WTC11 (cell line): ENCODE measurements at regions not wholly inside any gene's neighbourhood (a gene's known extent, or its start where the extent isn't known, plus 50 kb on each side); places are given as distances from the start of the nearest gene placed in this dataset.

Experiments
- ATAC-seq: fragments of 200-7000 bp; cut with Tn5 transposase; 2 replicates; pipeline ENCODE4 v1.10.0; 2021; ENCODE audit warnings: mild to moderate bottlenecking, moderate library complexity
- CTCF ChIA-PET: fragments of 300-600 bp; sonication (Branson Sonifier 250); formaldehyde crosslinking; loops from one replicate; lab custom pipeline; 2021; ENCODE audit warnings: antibody characterized with exemption; lab: Charles Lee
- POLR2A ChIA-PET: fragments of 350-600 bp; sonication (Branson Sonifier 250); formaldehyde crosslinking; loops from one replicate; lab custom pipeline; 2021; ENCODE audit warnings: antibody characterized with exemption; lab: Charles Lee
- DNase-seq: peaks from one replicate; pipeline ENCODE4 v3.0.0; 2021; ENCODE audit warnings: low spot score
- H3K27ac Mint-ChIP-seq: 2 replicates; pipeline ENCODE4 v1.8.0; 2021; ENCODE audit warnings: mixed read lengths
- H3K27me3 Mint-ChIP-seq: 2 replicates; pipeline ENCODE4 v1.8.0; 2021; ENCODE audit warnings: low read depth, mild to moderate bottlenecking, moderate library complexity, mixed read lengths
- H3K36me3 Mint-ChIP-seq: 2 replicates; pipeline ENCODE4 v1.8.0; 2021; ENCODE audit warnings: mixed read lengths
- H3K4me1 Mint-ChIP-seq: 2 replicates; pipeline ENCODE4 v1.8.0; 2022; ENCODE audit warnings: mixed read lengths
- H3K4me3 Mint-ChIP-seq: 2 replicates; pipeline ENCODE4 v1.8.0; 2021; ENCODE audit warnings: mild to moderate bottlenecking, moderate library complexity, mixed read lengths
- H3K9me3 Mint-ChIP-seq: 2 replicates; pipeline ENCODE4 v1.8.0; 2021; ENCODE audit warnings: mixed read lengths
- CBFB ChIP-seq: sonication (generic); formaldehyde crosslinking; IDR thresholded peaks from 2 replicates; pipeline ENCODE4 v1.8.1; 2022; ENCODE audit warnings: mild to moderate bottlenecking, low read depth, missing genetic modification reagents
- FOXP1 ChIP-seq: sonication (generic); formaldehyde crosslinking; IDR thresholded peaks from 2 replicates; pipeline ENCODE4 v1.8.0; 2022; ENCODE audit warnings: missing genetic modification reagents, mild to moderate bottlenecking, moderate library complexity, borderline replicate concordance
- JUN ChIP-seq: sonication (generic); formaldehyde crosslinking; IDR thresholded peaks from 2 replicates; pipeline ENCODE4 v1.8.0; 2023; ENCODE audit warnings: mild to moderate bottlenecking, missing genetic modification reagents
- NFATC4 ChIP-seq: fragments of 250-450 bp; sonication (Bioruptor Pico); IDR thresholded peaks from 2 replicates; pipeline ENCODE4 v1.9.0; 2021; ENCODE audit warnings: mild to moderate bottlenecking
- PRRX2 ChIP-seq: fragments of 250-450 bp; sonication (Bioruptor Pico); IDR thresholded peaks from 2 replicates; pipeline ENCODE4 v1.8.0; 2021; ENCODE audit warnings: mild to moderate bottlenecking
- SOX15 ChIP-seq: fragments of 250-450 bp; sonication (Bioruptor Pico); IDR thresholded peaks from 2 replicates; pipeline ENCODE4 v1.9.0; 2021; ENCODE audit warnings: mild to moderate bottlenecking
- TCF7 ChIP-seq: sonication (generic); formaldehyde crosslinking; IDR thresholded peaks from 2 replicates; pipeline ENCODE4 v1.8.0; 2022; ENCODE audit warnings: mild to moderate bottlenecking, low read depth, missing genetic modification reagents, moderate library complexity
- TF ChIP-seq, protein P1 (sequence below): sonication (generic); formaldehyde crosslinking; IDR thresholded peaks from 2 replicates; pipeline ENCODE4 v1.8.1; 2023; ENCODE audit warnings: mild to moderate bottlenecking, missing genetic modification reagents
- TF ChIP-seq, protein P2 (sequence below): fragments of 250-450 bp; sonication (Bioruptor Pico); conservative IDR thresholded peaks from 2 replicates; pipeline ENCODE4 v1.9.0; 2021; ENCODE audit warnings: mild to moderate bottlenecking
- TF ChIP-seq, protein P3 (sequence below): fragments of 200-600 bp; IDR thresholded peaks from 2 replicates; pipeline ENCODE4 v1.8.0; 2022; ENCODE audit warnings: antibody characterized with exemption
- TF ChIP-seq, protein P4 (sequence below): sonication (generic); formaldehyde crosslinking; IDR thresholded peaks from 2 replicates; pipeline ENCODE4 v1.8.1; 2023; ENCODE audit warnings: mild to moderate bottlenecking, missing genetic modification reagents, borderline replicate concordance
- TF ChIP-seq, protein P5 (sequence below): fragments of 250-450 bp; sonication (Bioruptor Pico); IDR thresholded peaks from 2 replicates; pipeline ENCODE4 v1.9.0; 2021; ENCODE audit warnings: moderate library complexity, mild to moderate bottlenecking, inconsistent platforms, borderline replicate concordance
- TF ChIP-seq, protein P6 (sequence below): sonication (generic); formaldehyde crosslinking; IDR thresholded peaks from 2 replicates; pipeline ENCODE4 v1.8.1; 2022; ENCODE audit warnings: mild to moderate bottlenecking, moderate library complexity, missing genetic modification reagents
- TF ChIP-seq, protein P7 (sequence below): sonication (generic); formaldehyde crosslinking; IDR thresholded peaks from 2 replicates; pipeline ENCODE4 v1.8.1; 2022; ENCODE audit warnings: low read depth, mild to moderate bottlenecking, moderate library complexity, missing genetic modification reagents, borderline replicate concordance

DNA sequence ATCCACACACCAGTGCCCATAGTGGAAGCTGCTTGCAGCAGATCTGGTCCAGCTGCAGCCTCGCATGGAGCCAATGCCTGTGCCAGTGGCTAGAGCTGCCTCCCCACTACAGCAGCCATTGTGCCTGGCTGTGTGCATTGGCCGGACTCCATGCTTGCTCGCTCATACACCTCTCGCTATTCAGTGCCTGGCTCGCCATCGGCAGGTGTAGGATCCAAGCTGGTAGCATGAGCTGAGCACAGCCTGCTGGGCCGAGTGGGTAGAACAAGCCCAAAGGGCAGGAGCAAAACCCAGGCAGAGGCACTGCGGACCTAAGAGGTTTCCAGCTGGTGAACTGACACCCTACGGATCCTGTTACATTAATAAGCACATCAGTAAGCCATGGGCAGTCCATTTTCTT is 1184.1 kb downstream of the AMY1C start:
- CTCF ChIA-PET = interaction anchor here (0.7 kb wide), 1 partner anchor 203 kb away, joined by 3 read pairs; no protein-coding TSS in a partner anchor
- POLR2A ChIA-PET = no interaction called here
- DNase-seq = no peak
- no peak overlapping the region for H3K27ac Mint-ChIP-seq
- H3K4me1 Mint-ChIP-seq = no peaks in the 10 kb centered on the region
- no peaks in the 10 kb centered on the region; the same call in 1 of the 2 replicates for H3K27me3 Mint-ChIP-seq
- no peak for TF ChIP-seq PRRX2
- TF ChIP-seq, protein P1, sequence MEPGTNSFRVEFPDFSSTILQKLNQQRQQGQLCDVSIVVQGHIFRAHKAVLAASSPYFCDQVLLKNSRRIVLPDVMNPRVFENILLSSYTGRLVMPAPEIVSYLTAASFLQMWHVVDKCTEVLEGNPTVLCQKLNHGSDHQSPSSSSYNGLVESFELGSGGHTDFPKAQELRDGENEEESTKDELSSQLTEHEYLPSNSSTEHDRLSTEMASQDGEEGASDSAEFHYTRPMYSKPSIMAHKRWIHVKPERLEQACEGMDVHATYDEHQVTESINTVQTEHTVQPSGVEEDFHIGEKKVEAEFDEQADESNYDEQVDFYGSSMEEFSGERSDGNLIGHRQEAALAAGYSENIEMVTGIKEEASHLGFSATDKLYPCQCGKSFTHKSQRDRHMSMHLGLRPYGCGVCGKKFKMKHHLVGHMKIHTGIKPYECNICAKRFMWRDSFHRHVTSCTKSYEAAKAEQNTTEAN (CRISPR knock-in tag) = no peak
- TF ChIP-seq, protein P2, sequence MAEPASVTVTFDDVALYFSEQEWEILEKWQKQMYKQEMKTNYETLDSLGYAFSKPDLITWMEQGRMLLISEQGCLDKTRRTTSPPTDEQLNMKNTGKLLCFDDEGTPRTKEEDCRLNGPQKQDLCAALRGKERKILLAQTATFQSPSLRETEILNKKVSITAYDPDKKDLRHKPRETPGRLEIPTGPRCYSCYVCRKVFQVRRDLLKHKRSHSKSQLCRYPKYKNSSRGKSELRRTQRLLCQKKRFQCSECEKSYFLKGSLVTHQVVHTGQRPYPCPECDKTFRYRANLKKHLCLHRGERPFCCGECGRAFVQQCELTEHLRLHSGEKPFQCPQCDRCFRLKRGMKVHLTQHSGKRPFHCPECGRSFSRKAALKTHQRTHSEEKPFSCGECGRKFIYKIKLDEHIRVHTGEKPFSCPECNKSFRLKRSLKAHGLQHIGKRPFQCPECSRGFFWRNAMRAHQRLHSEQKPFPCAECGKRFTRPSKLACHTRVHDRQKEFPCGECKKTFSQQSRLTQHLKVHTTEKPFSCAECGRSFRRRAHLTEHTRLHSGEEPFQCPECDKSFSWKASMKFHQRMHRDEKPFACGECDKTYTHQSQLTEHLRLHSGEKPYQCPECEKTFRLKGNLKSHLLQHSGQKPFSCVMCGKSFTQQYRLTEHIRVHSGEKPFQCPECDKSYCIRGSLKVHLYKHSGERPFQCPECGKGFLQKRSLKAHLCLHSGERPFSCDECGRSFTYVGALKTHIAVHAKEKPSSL (CRISPR knock-in tag) = no peak
- H3K36me3 Mint-ChIP-seq = 0 out of 2 replicates have a peak, but pooled peaks cover 7% of the 10 kb centered on the region
- peaks cover 16% of the 10 kb centered on the region for H3K9me3 Mint-ChIP-seq
- peak; percentile 78 for ATAC-seq
- H3K4me3 Mint-ChIP-seq = no peak overlapping the region

DNA sequence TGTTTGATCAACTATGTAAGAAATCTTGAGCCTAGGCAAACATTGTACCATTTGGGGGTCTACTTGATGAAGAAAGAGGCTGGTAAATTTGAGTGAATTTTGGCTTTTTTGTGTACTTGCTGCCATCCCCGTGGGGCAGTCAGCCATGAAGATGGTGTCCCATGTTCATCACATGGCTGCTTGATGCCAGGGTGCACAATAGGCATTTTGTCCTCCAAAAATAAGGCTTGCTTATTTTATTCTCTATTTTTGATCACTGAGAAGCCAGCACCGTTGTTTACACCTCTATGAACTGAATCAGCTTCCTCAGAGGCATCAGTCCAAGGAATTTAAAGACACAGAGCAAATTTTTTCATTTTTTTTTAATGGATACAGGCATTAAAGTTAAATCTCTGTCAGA is 1195.7 kb downstream of the AMY1C start:
- Mint-ChIP-seq H3K4me1 (peaks cover 14% of the 10 kb centered on the region), H3K4me3 (no peak overlapping the region), H3K27ac (no peak overlapping the region), H3K36me3 (peaks cover 32% of the 10 kb centered on the region), H3K9me3 (peaks cover 35% of the 10 kb centered on the region), H3K27me3 (no peaks in the 10 kb centered on the region; the same call in 1 of the 2 replicates)
- no peak for ATAC-seq
- POLR2A ChIA-PET = no interaction called here
- TF ChIP-seq, protein P2 (CRISPR knock-in tag) = no peak
- no peak for TF ChIP-seq FOXP1
- TF ChIP-seq NFATC4 = no peak
- no peak for TF ChIP-seq SOX15 (CRISPR knock-in tag)
- TF ChIP-seq TCF7 (CRISPR knock-in tag) = no peak
- TF ChIP-seq JUN (CRISPR knock-in tag) = no peak
- no peak for TF ChIP-seq CBFB
- TF ChIP-seq, protein P3, sequence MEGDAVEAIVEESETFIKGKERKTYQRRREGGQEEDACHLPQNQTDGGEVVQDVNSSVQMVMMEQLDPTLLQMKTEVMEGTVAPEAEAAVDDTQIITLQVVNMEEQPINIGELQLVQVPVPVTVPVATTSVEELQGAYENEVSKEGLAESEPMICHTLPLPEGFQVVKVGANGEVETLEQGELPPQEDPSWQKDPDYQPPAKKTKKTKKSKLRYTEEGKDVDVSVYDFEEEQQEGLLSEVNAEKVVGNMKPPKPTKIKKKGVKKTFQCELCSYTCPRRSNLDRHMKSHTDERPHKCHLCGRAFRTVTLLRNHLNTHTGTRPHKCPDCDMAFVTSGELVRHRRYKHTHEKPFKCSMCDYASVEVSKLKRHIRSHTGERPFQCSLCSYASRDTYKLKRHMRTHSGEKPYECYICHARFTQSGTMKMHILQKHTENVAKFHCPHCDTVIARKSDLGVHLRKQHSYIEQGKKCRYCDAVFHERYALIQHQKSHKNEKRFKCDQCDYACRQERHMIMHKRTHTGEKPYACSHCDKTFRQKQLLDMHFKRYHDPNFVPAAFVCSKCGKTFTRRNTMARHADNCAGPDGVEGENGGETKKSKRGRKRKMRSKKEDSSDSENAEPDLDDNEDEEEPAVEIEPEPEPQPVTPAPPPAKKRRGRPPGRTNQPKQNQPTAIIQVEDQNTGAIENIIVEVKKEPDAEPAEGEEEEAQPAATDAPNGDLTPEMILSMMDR = no peak
- TF ChIP-seq, protein P4, sequence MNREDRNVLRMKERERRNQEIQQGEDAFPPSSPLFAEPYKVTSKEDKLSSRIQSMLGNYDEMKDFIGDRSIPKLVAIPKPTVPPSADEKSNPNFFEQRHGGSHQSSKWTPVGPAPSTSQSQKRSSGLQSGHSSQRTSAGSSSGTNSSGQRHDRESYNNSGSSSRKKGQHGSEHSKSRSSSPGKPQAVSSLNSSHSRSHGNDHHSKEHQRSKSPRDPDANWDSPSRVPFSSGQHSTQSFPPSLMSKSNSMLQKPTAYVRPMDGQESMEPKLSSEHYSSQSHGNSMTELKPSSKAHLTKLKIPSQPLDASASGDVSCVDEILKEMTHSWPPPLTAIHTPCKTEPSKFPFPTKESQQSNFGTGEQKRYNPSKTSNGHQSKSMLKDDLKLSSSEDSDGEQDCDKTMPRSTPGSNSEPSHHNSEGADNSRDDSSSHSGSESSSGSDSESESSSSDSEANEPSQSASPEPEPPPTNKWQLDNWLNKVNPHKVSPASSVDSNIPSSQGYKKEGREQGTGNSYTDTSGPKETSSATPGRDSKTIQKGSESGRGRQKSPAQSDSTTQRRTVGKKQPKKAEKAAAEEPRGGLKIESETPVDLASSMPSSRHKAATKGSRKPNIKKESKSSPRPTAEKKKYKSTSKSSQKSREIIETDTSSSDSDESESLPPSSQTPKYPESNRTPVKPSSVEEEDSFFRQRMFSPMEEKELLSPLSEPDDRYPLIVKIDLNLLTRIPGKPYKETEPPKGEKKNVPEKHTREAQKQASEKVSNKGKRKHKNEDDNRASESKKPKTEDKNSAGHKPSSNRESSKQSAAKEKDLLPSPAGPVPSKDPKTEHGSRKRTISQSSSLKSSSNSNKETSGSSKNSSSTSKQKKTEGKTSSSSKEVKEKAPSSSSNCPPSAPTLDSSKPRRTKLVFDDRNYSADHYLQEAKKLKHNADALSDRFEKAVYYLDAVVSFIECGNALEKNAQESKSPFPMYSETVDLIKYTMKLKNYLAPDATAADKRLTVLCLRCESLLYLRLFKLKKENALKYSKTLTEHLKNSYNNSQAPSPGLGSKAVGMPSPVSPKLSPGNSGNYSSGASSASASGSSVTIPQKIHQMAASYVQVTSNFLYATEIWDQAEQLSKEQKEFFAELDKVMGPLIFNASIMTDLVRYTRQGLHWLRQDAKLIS = no peak
- TF ChIP-seq, protein P5, sequence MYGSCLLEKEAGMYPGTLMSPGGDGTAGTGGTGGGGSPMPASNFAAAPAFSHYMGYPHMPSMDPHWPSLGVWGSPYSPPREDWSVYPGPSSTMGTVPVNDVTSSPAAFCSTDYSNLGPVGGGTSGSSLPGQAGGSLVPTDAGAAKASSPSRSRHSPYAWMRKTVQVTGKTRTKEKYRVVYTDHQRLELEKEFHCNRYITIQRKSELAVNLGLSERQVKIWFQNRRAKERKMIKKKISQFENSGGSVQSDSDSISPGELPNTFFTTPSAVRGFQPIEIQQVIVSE (CRISPR knock-in tag) = no peak
- TF ChIP-seq, protein P1 (CRISPR knock-in tag) = no peak
- TF ChIP-seq, protein P6, sequence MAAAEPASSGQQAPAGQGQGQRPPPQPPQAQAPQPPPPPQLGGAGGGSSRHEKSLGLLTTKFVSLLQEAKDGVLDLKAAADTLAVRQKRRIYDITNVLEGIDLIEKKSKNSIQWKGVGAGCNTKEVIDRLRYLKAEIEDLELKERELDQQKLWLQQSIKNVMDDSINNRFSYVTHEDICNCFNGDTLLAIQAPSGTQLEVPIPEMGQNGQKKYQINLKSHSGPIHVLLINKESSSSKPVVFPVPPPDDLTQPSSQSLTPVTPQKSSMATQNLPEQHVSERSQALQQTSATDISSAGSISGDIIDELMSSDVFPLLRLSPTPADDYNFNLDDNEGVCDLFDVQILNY (CRISPR knock-in tag) = no peak
- TF ChIP-seq, protein P7, sequence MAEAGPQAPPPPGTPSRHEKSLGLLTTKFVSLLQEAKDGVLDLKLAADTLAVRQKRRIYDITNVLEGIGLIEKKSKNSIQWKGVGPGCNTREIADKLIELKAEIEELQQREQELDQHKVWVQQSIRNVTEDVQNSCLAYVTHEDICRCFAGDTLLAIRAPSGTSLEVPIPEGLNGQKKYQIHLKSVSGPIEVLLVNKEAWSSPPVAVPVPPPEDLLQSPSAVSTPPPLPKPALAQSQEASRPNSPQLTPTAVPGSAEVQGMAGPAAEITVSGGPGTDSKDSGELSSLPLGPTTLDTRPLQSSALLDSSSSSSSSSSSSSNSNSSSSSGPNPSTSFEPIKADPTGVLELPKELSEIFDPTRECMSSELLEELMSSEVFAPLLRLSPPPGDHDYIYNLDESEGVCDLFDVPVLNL (CRISPR knock-in tag) = no peak
- CTCF ChIA-PET = no interaction called here
- DNase-seq = no peak
